ENCODE measurements at regions not wholly inside any gene's neighbourhood (a gene's known extent, or its start where the extent isn't known, plus 50 kb on each side); places are given as distances from the start of the nearest gene placed in this dataset.

- TF ChIP-seq CTCF (IDR thresholded peaks at IDR 0.05), result no peak
- TF ChIP-seq POLR2A (IDR thresholded peaks at IDR 0.05), result no peak
Observed at GRCh38 chr13:109483284-109483683, 303.1 kb downstream of the IRS2 start.

Data from vagina (tissue), 2 donors.